Neural progenitor cell (in vitro differentiated cells): ENCODE measurements at regions not wholly inside any gene's neighbourhood (a gene's known extent, or its start where the extent isn't known, plus 50 kb on each side); places are given as distances from the start of the nearest gene placed in this dataset.

Experiments used
- DNase-seq: peaks from one replicate; pipeline ENCODE4 v3.0.0-alpha.2; 2016; ENCODE audit warnings: low spot score
- H2AFZ ChIP-seq: fragments of 200-600 bp; sonication (generic); replicated peaks from 2 replicates; pipeline ENCODE4 v1.6.1; 2016; ENCODE audit warnings: antibody characterized with exemption
- H3F3A ChIP-seq: fragments of 200-600 bp; sonication (generic); 2 replicates; pipeline ENCODE4 v1.6.1; 2016; ENCODE audit warnings: antibody characterized with exemption, low read depth
- H3K27ac ChIP-seq: fragments of 200-600 bp; sonication (generic); 2 replicates; pipeline ENCODE4 v1.5.1; 2016; ENCODE audit warnings: mild to moderate bottlenecking
- H3K27me3 ChIP-seq: fragments of 200-600 bp; sonication (generic); 2 replicates; pipeline ENCODE4 v1.6.1; 2016; ENCODE audit warnings: mild to moderate bottlenecking, moderate library complexity
- H3K36me3 ChIP-seq: fragments of 200-600 bp; sonication (generic); 2 replicates; pipeline ENCODE4 v1.5.1; 2016
- H3K4me1 ChIP-seq: fragments of 200-600 bp; sonication (generic); 2 replicates; pipeline ENCODE4 v1.6.1; 2016; ENCODE audit warnings: mixed run types
- H3K4me2 ChIP-seq: fragments of 200-600 bp; sonication (generic); 2 replicates; pipeline ENCODE4 v1.6.1; 2016
- H3K4me3 ChIP-seq: fragments of 200-600 bp; sonication (generic); 2 replicates; pipeline ENCODE4 v1.5.1; 2016
- H3K79me2 ChIP-seq: fragments of 200-600 bp; sonication (generic); 2 replicates; pipeline ENCODE4 v1.6.1; 2016; ENCODE audit warnings: low read depth
- H3K9ac ChIP-seq: fragments of 200-600 bp; sonication (generic); 2 replicates; pipeline ENCODE4 v1.6.1; 2016
- H3K9me3 ChIP-seq: fragments of 200-600 bp; sonication (generic); 2 replicates; pipeline ENCODE4 v1.5.1; 2016; ENCODE audit warnings: low read depth
- H4K20me1 ChIP-seq: fragments of 200-600 bp; sonication (generic); 2 replicates; pipeline ENCODE4 v1.6.1; 2016; ENCODE audit warnings: low read depth
- H3K27ac Mint-ChIP-seq: 3 replicates; pipeline ENCODE4 v1.8.0; 2021; ENCODE audit warnings: mixed read lengths
- H3K27me3 Mint-ChIP-seq: 2 replicates; pipeline ENCODE4 v1.8.0; 2022; ENCODE audit warnings: low read depth, mild to moderate bottlenecking, inconsistent platforms, moderate library complexity, mixed read lengths; ENCODE audit not compliant: insufficient read depth
- H3K36me3 Mint-ChIP-seq: 3 replicates; pipeline ENCODE4 v1.8.0; 2021; ENCODE audit warnings: mixed read lengths
- H3K4me1 Mint-ChIP-seq: 3 replicates; pipeline ENCODE4 v1.8.0; 2021; ENCODE audit warnings: mixed read lengths
- H3K4me3 Mint-ChIP-seq: 3 replicates; pipeline ENCODE4 v1.8.0; 2021; ENCODE audit warnings: mild to moderate bottlenecking, moderate library complexity, mixed read lengths
- H3K9me3 Mint-ChIP-seq: 3 replicates; pipeline ENCODE4 v1.8.0; 2020; ENCODE audit warnings: mixed read lengths
- CTCF ChIP-seq: fragments of 200-600 bp; sonication (generic); IDR thresholded peaks from 2 replicates; pipeline ENCODE4 v1.5.1; 2017; ENCODE audit warnings: antibody characterized with exemption, mild to moderate bottlenecking
- EZH2 ChIP-seq: fragments of 200-600 bp; sonication (generic); IDR thresholded peaks from 2 replicates; pipeline ENCODE4 v1.6.1; 2017; ENCODE audit warnings: antibody characterized with exemption, mild to moderate bottlenecking, moderate library complexity
- EZH2phosphoT487 ChIP-seq: fragments of 200-600 bp; sonication (generic); IDR thresholded peaks from 2 replicates; pipeline ENCODE4 v1.6.1; 2017; ENCODE audit warnings: antibody characterized with exemption

DNA sequence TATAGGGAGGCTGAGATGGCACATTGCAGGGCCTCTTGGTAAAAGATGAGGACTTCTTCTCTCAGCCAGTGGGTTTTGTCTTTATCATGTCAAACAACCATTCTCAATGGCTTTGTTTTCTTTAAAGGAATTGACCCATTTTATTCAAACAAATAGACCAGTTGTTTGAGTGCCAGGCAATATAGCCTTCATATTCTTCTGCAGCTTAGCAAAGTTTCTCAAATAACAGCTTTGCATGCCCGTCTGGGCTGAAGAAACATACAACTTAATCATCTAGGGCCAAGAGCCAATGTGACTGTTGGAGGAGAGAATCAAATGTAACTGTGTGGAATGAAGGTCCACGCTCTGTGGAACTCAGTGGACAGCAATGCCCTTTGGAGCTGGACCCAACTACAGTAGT lies 57.4 kb upstream of the ADRA1B start:
- Mint-ChIP-seq H3K27ac (no peak overlapping the region), H3K4me1 (no peaks in the 10 kb centered on the region), H3K36me3 (no peaks in the 10 kb centered on the region), H3K27me3 (no peaks in the 10 kb centered on the region), H3K4me3 (no peak overlapping the region), H3K9me3 (no peaks in the 10 kb centered on the region)
- H3K27ac ChIP-seq, result no peak overlapping the region
- H3F3A ChIP-seq, result no peaks in the 10 kb centered on the region
- H4K20me1 ChIP-seq, result no peaks in the 10 kb centered on the region
- H3K36me3 ChIP-seq, result no peaks in the 10 kb centered on the region
- no peak overlapping the region for H2AFZ ChIP-seq
- H3K79me2 ChIP-seq, result no peaks in the 10 kb centered on the region
- H3K4me2 ChIP-seq, result no peak overlapping the region
- H3K9me3 ChIP-seq, result no peaks in the 10 kb centered on the region
- H3K4me1 ChIP-seq, result no peaks in the 10 kb centered on the region
- no peak for TF ChIP-seq CTCF
- no peak for TF ChIP-seq EZH2phosphoT487
- TF ChIP-seq EZH2, result no peak
- H3K27me3 ChIP-seq, result no peaks in the 10 kb centered on the region
- no peak for DNase-seq
- H3K9ac ChIP-seq, result no peak overlapping the region
- no peak overlapping the region for H3K4me3 ChIP-seq

GRCh38 chr5:159861086-159861485 lies 55.2 kb upstream of the ADRA1B start:
- H3K4me1 Mint-ChIP-seq, result no peaks in the 10 kb centered on the region
- no peak overlapping the region for H3K27ac Mint-ChIP-seq
- no peaks in the 10 kb centered on the region for H3K27me3 Mint-ChIP-seq
- DNase-seq, result no peak
- no peaks in the 10 kb centered on the region for H3K9me3 ChIP-seq
- H2AFZ ChIP-seq, result no peak overlapping the region
- no peak for TF ChIP-seq EZH2phosphoT487
- no peaks in the 10 kb centered on the region for H3K4me1 ChIP-seq
- no peaks in the 10 kb centered on the region for H3K36me3 ChIP-seq
- H3K4me3 Mint-ChIP-seq, result no peak overlapping the region
- H3K36me3 Mint-ChIP-seq, result no peaks in the 10 kb centered on the region
- H3K27me3 ChIP-seq, result no peaks in the 10 kb centered on the region
- no peak overlapping the region for H3K4me2 ChIP-seq
- no peaks in the 10 kb centered on the region for H3F3A ChIP-seq
- H3K9me3 Mint-ChIP-seq, result no peaks in the 10 kb centered on the region
- H3K79me2 ChIP-seq, result no peaks in the 10 kb centered on the region
- H4K20me1 ChIP-seq, result no peaks in the 10 kb centered on the region
- H3K9ac ChIP-seq, result no peak overlapping the region
- H3K4me3 ChIP-seq, result no peak overlapping the region
- H3K27ac ChIP-seq, result no peak overlapping the region

- Mint-ChIP-seq H3K9me3 (no peaks in the 10 kb centered on the region), H3K27ac (no peak overlapping the region)
- peaks cover 12% of the 10 kb centered on the region for H3K27me3 ChIP-seq
Observed at GRCh38 chr5:159864885-159865691, 51.2 kb upstream of the ADRA1B start.

GRCh38 chr5:159866093-159866492 lies 50.2 kb upstream of the ADRA1B start:
- TF ChIP-seq CTCF (no peak), EZH2 (no peak), EZH2phosphoT487 (no peak)
- Mint-ChIP-seq H3K9me3 (no peaks in the 10 kb centered on the region), H3K4me3 (no peak overlapping the region), H3K27ac (no peak overlapping the region), H3K27me3 (no peaks in the 10 kb centered on the region), H3K4me1 (no peaks in the 10 kb centered on the region), H3K36me3 (no peaks in the 10 kb centered on the region)
- DNase-seq, result no peak
- no peaks in the 10 kb centered on the region for H3K4me1 ChIP-seq
- no peak overlapping the region for H2AFZ ChIP-seq
- no peak overlapping the region for H3K9ac ChIP-seq
- no peaks in the 10 kb centered on the region for H3K79me2 ChIP-seq
- no peaks in the 10 kb centered on the region for H3K36me3 ChIP-seq
- peaks cover 12% of the 10 kb centered on the region for H3K27me3 ChIP-seq
- H3K4me2 ChIP-seq, result no peak overlapping the region
- no peak overlapping the region for H3K4me3 ChIP-seq
- no peaks in the 10 kb centered on the region for H3K9me3 ChIP-seq
- H3K27ac ChIP-seq, result no peak overlapping the region
- H3F3A ChIP-seq, result no peaks in the 10 kb centered on the region
- H4K20me1 ChIP-seq, result no peaks in the 10 kb centered on the region

More at GRCh38 chr5:159864885-159865691, 51.2 kb upstream of the ADRA1B start:
- Histone ChIP-seq H3K9ac (no peak overlapping the region), H3K4me3 (no peak overlapping the region), H4K20me1 (no peaks in the 10 kb centered on the region), H2AFZ (no peak overlapping the region), H3K36me3 (no peaks in the 10 kb centered on the region), H3K4me2 (no peak overlapping the region), H3K4me1 (no peaks in the 10 kb centered on the region), H3K79me2 (no peaks in the 10 kb centered on the region), H3K27ac (no peak overlapping the region), H3K9me3 (no peaks in the 10 kb centered on the region), H3F3A (no peaks in the 10 kb centered on the region)
- no peak overlapping the region for H3K4me3 Mint-ChIP-seq
- no peaks in the 10 kb centered on the region for H3K36me3 Mint-ChIP-seq
- no peak for TF ChIP-seq EZH2phosphoT487
- no peak for DNase-seq
- no peaks in the 10 kb centered on the region for H3K4me1 Mint-ChIP-seq
- no peaks in the 10 kb centered on the region for H3K27me3 Mint-ChIP-seq
